K562 (cell line): ENCODE measurements at regions not wholly inside any gene's neighbourhood (a gene's known extent, or its start where the extent isn't known, plus 50 kb on each side); places are given as distances from the start of the nearest gene placed in this dataset.

Experiments used
- ATAC-seq: fragments of 200-7000 bp; cut with Tn5 transposase; 3 replicates; pipeline ENCODE4 v1.9.1; 2020; ENCODE audit warnings: moderate library complexity
- BruUV-seq: library from RNA; stranded (reverse); fragments of 400-500 nt; replicated peaks from 2 replicates; lab custom pipeline; 2021; lab: Mats Ljungman, UMichigan
- CTCF ChIA-PET: fragments of 300-600 bp; formaldehyde crosslinking; extraction: SDS; loops from one replicate; lab custom pipeline; 2021; ENCODE audit warnings: low intra/inter-chr PET ratio; lab: Yijun Ruan, JAX
- POLR2A ChIA-PET: fragments of 300-600, 350-650 bp; sonication (Branson Sonifier 250); formaldehyde crosslinking; extraction: SDS; loops from one replicate; lab custom pipeline; 2021; ENCODE audit warnings: antibody characterized with exemption, inconsistent platforms; lab: Yijun Ruan, JAX
- DNase-seq, 4 experiments: peaks; one replicate each; pipeline versions ENCODE4 v3.0.0 to v3.0.0-alpha.2; 2011 to 2018; ENCODE audit warnings: low spot score in 3 of 4, mixed read lengths in 3 of 4; ENCODE audit errors: extremely low read depth in 1 of 4
- FAIRE-seq: peaks from 2 replicates; lab custom pipeline; 2011; peaks lifted over from hg19 to GRCh38; lab: Jason Lieb, UNC
- H2AFZ ChIP-seq: 2 replicates; pipeline ENCODE4 v1.6.0; 2011; ENCODE audit warnings: low read depth, low read length, control low read depth, inconsistent platforms
- H3K27ac ChIP-seq: fragments of 200-600 bp; 3 replicates; pipeline ENCODE4 v1.8.0; 2011; ENCODE audit warnings: low read depth, mild to moderate bottlenecking, control low read depth, inconsistent platforms, low read length, moderate library complexity, mixed read lengths; ENCODE audit errors: extremely low read depth
- H3K27me3 ChIP-seq, 2 experiments: fragments of 300-600 bp in 1 of 2; 2 replicates in 1 of 2; 3 replicates in 1 of 2; pipeline versions ENCODE4 v1.6.0 to v1.8.0; 2011; ENCODE audit warnings: inconsistent platforms in 2 of 2, low read length in 2 of 2, mild to moderate bottlenecking in 1 of 2, mixed read lengths in 1 of 2, moderate library complexity in 1 of 2; ENCODE audit not compliant: control insufficient read depth in 2 of 2, insufficient read depth in 2 of 2
- H3K36me3 ChIP-seq: fragments of 300-600 bp; 3 replicates; pipeline ENCODE4 v1.8.0; 2011; ENCODE audit warnings: mild to moderate bottlenecking, low read length, inconsistent platforms; ENCODE audit not compliant: control insufficient read depth, insufficient read depth
- H3K4me1 ChIP-seq, 2 experiments: fragments of 200-600 bp in 1 of 2; replicated peaks in 1 of 2; 2 replicates in 1 of 2; 3 replicates in 1 of 2; pipeline versions ENCODE4 v1.5.1 to v1.8.0; 2011; ENCODE audit warnings: inconsistent platforms in 2 of 2, low read length in 2 of 2, mild to moderate bottlenecking in 1 of 2, mixed read lengths in 1 of 2, moderate library complexity in 1 of 2; ENCODE audit not compliant: control insufficient read depth in 2 of 2, insufficient read depth in 2 of 2
- H3K4me2 ChIP-seq: 2 replicates; pipeline ENCODE4 v1.6.1; 2011; ENCODE audit warnings: low read length, control low read depth, inconsistent platforms, mixed read lengths; ENCODE audit not compliant: insufficient read depth
- H3K4me3 ChIP-seq: fragments of 200-600 bp; sonication (generic), shearing (Covaris generic); 2 replicates; pipeline ENCODE4 v1.5.1; 2016; ENCODE audit warnings: control low read depth, inconsistent platforms
- H3K79me2 ChIP-seq: fragments of 200-600 bp; 3 replicates; pipeline ENCODE4 v1.8.0; 2011; ENCODE audit warnings: low read length, inconsistent platforms; ENCODE audit not compliant: control insufficient read depth, insufficient read depth
- H3K9ac ChIP-seq, 2 experiments: 2 replicates each; pipeline versions ENCODE4 v1.6.0 to v1.6.1; 2011; ENCODE audit warnings: low read depth in 2 of 2, low read length in 2 of 2, control low read depth in 1 of 2, inconsistent platforms in 1 of 2, mild to moderate bottlenecking in 1 of 2, mixed read lengths in 1 of 2; ENCODE audit not compliant: insufficient read depth in 1 of 2
- H3K9me1 ChIP-seq: one replicate; pipeline ENCODE4 v1.6.0; 2011; ENCODE audit warnings: inconsistent platforms, mild to moderate bottlenecking, low read length, moderate library complexity; ENCODE audit not compliant: control insufficient read depth, insufficient read depth
- H3K9me3 ChIP-seq: replicated peaks from 2 replicates; pipeline ENCODE4 v1.5.1; 2011; ENCODE audit warnings: low read depth, low read length, inconsistent platforms; ENCODE audit not compliant: control insufficient read depth, insufficient read depth
- H4K20me1 ChIP-seq: replicated peaks from 2 replicates; pipeline ENCODE4 v1.6.1; 2011; ENCODE audit warnings: low read length, inconsistent platforms, mixed read lengths; ENCODE audit not compliant: control insufficient read depth, insufficient read depth
- ADNP ChIP-seq: fragments of 200-800 bp; sonication (Bioruptor generic); IDR thresholded peaks from 2 replicates; pipeline ENCODE4 v1.6.1; 2016; ENCODE audit warnings: missing genetic modification characterization, missing compliant biosample characterization
- ARID2 ChIP-seq: fragments of 450-650 bp; IDR thresholded peaks from 2 replicates; pipeline ENCODE4 v1.6.1; 2017; ENCODE audit warnings: antibody characterized with exemption, mild to moderate bottlenecking
- BRD9 ChIP-seq: fragments of 450-650 bp; IDR thresholded peaks from 2 replicates; pipeline ENCODE4 v1.6.1; 2018; ENCODE audit warnings: low read depth; ENCODE audit not compliant: partially characterized antibody
- HDAC3 ChIP-seq: fragments of 450-650 bp; IDR thresholded peaks from 2 replicates; pipeline ENCODE4 v1.6.1; 2018; ENCODE audit warnings: borderline replicate concordance, mild to moderate bottlenecking, moderate library complexity; ENCODE audit not compliant: partially characterized antibody
- HDAC6 ChIP-seq: IDR thresholded peaks from 2 replicates; pipeline ENCODE4 v1.6.1; 2012; ENCODE audit warnings: low read depth, mild to moderate bottlenecking, control low read depth, inconsistent platforms, low read length, moderate library complexity
- IRF1 ChIP-seq: sonication (generic); formaldehyde crosslinking; IDR thresholded peaks from 2 replicates; pipeline ENCODE4 v1.8.0; 2022; ENCODE audit warnings: missing genetic modification reagents, mild to moderate bottlenecking, borderline replicate concordance
- JUND ChIP-seq, 2 experiments: IDR thresholded peaks; 2 replicates in 1 of 2; 3 replicates in 1 of 2; pipeline ENCODE4 v1.6.1; 2011; ENCODE audit warnings: borderline replicate concordance in 2 of 2, low read depth in 2 of 2, low read length in 2 of 2, improper control_type of control experiment in 1 of 2, missing biosample characterization in 1 of 2, missing genetic modification characterization in 1 of 2, missing genetic modification reagents in 1 of 2
- MAFG ChIP-seq: fragments of 450-650 bp; conservative IDR thresholded peaks from 2 replicates; pipeline ENCODE4 v1.6.1; 2016; ENCODE audit warnings: missing genetic modification characterization, missing compliant biosample characterization
- MEF2D ChIP-seq: conservative IDR thresholded peaks from 2 replicates; pipeline ENCODE4 v1.6.1; 2016; ENCODE audit warnings: low read depth, missing genetic modification characterization, missing compliant biosample characterization
- MYNN ChIP-seq, 2 experiments: sonication (generic); formaldehyde crosslinking in 1 of 2; IDR thresholded peaks; 2 replicates each; pipeline versions ENCODE4 v1.5.0 to v1.6.1; 2016 to 2020; ENCODE audit warnings: antibody characterized with exemption in 1 of 2, missing genetic modification reagents in 1 of 2
- NONO ChIP-seq, 2 experiments: fragments of 200-400 bp in 1 of 2; fragments of 450-650 bp in 1 of 2; formaldehyde crosslinking in 1 of 2; IDR thresholded peaks; 2 replicates each; pipeline ENCODE4 v1.6.1; 2017; ENCODE audit warnings: low read depth in 2 of 2, mild to moderate bottlenecking in 2 of 2, moderate library complexity in 2 of 2, low read length in 1 of 2
- TBL1XR1 ChIP-seq, 2 experiments: IDR thresholded peaks; 2 replicates each; pipeline ENCODE4 v1.6.1; 2012; ENCODE audit warnings: improper control_type of control experiment in 2 of 2, low read length in 2 of 2, mild to moderate bottlenecking in 1 of 2
- XRCC5 ChIP-seq: fragments of 200-400 bp; formaldehyde crosslinking; IDR thresholded peaks from 2 replicates; pipeline ENCODE4 v1.6.1; 2017; ENCODE audit warnings: low read depth, mild to moderate bottlenecking, low read length
- ZBTB12 ChIP-seq: fragments of 250-450 bp; sonication (Bioruptor Pico); IDR thresholded peaks from 2 replicates; pipeline ENCODE4 v1.4.0; 2020
- ZC3H11A ChIP-seq: IDR thresholded peaks from 2 replicates; pipeline ENCODE4 v1.6.1; 2012; ENCODE audit warnings: low read depth, low read length, improper control_type of control experiment
- ZNF280B ChIP-seq: fragments of 250-450 bp; sonication (Bioruptor Pico); IDR thresholded peaks from 2 replicates; pipeline ENCODE4 v1.5.1; 2021; ENCODE audit warnings: mild to moderate bottlenecking
- ZNF316 ChIP-seq: fragments of 450-650 bp; IDR thresholded peaks from 2 replicates; pipeline ENCODE4 v1.6.1; 2016
- ZNF347 ChIP-seq: fragments of 450-650 bp; formaldehyde crosslinking; IDR thresholded peaks from 2 replicates; pipeline ENCODE4 v1.4.0; 2020; ENCODE audit warnings: low read depth, mild to moderate bottlenecking, moderate library complexity
- ZNF644 ChIP-seq: fragments of 200-800 bp; sonication (Bioruptor generic); IDR thresholded peaks from 2 replicates; pipeline ENCODE4 v1.6.1; 2016; ENCODE audit warnings: low read depth, missing genetic modification characterization, missing compliant biosample characterization
- WGBS: fragments of 100-300 bp; shearing (Covaris generic); methylation state at CpG from one replicate; pipeline ENCODE4 v1.1.6; 2016; ENCODE audit warnings: low coverage, mixed read lengths; ENCODE audit not compliant: insufficient coverage; ENCODE audit errors: missing lambda C conversion rate; 5-methylcytosine and 5-hydroxymethylcytosine counted together
- in situ Hi-C: fragments of 300-500 bp; cut with MboI; formaldehyde crosslinking; loops from 4 replicates; pipeline ENCODE4 v1.15.0; 2018; ENCODE audit warnings: inconsistent platforms, mixed read lengths
- intact Hi-C: fragments of 100-400 bp; cut with micrococcal nuclease; formaldehyde crosslinking; loops from 2 replicates; pipeline ENCODE4 v1.14.2; 2022

- POLR2A ChIA-PET: no interaction called here
- Histone ChIP-seq H3K9me1 (no peaks in the 10 kb centered on the region), H4K20me1 (no peaks in the 10 kb centered on the region), H3K27me3 (no peaks in the 10 kb centered on the region), H3K4me1 (no peaks in the 10 kb centered on the region), H3K4me3 (no peak overlapping the region), H3K4me2 (no peak overlapping the region), H3K9me3 (no peaks in the 10 kb centered on the region), H3K36me3 (no peaks in the 10 kb centered on the region)
- intact Hi-C loops: no loop called here
- no peak for DNase-seq
- no peak for TF ChIP-seq HDAC3
- TF ChIP-seq ZBTB12 (CRISPR knock-in tag): no peak
- no peak for TF ChIP-seq MEF2D
- no peak for TF ChIP-seq HDAC6
- TF ChIP-seq XRCC5: no peak
- no peak for TF ChIP-seq MAFG
- TF ChIP-seq ARID2: no peak
- no peak for TF ChIP-seq BRD9
- no peak for TF ChIP-seq TBL1XR1 (IDR thresholded peaks at IDR 0.05; ENCODE audit: low read length in 2 of 2)
- TF ChIP-seq JUND (IDR thresholded peaks at IDR 0.05; ENCODE audit: borderline replicate concordance, low read depth, low read length): no peak
- TF ChIP-seq JUND (tag; IDR thresholded peaks at IDR 0.05; ENCODE audit: borderline replicate concordance, low read depth, low read length): no peak
- no peak for TF ChIP-seq MYNN (IDR thresholded peaks at IDR 0.05)
- TF ChIP-seq MYNN (CRISPR knock-in tag; IDR thresholded peaks at IDR 0.05): no peak
- TF ChIP-seq IRF1 (CRISPR knock-in tag): no peak
- TF ChIP-seq ZNF316: no peak
- TF ChIP-seq ZNF280B (CRISPR knock-in tag): no peak
- no peak for TF ChIP-seq ZNF347 (CRISPR knock-in tag)
- no peak for TF ChIP-seq ZNF644 (tag)
- TF ChIP-seq NONO (IDR thresholded peaks at IDR 0.05; ENCODE audit: low read depth in 2 of 2, low read length in 1 of 2): no peak
- TF ChIP-seq ZC3H11A: no peak
- no peak for TF ChIP-seq ADNP
- TF ChIP-seq, all 486 proteins: peak for 0
- no peak overlapping the region for H3K27ac ChIP-seq
- FAIRE-seq (no peak), ATAC-seq (no peak)
- WGBS: 9% methylated on average over 1 of the region's 1 CpG
- in situ Hi-C loops: no loop called here
- no peak overlapping the region for H2AFZ ChIP-seq
- BruUV-seq: no TSS peak
- H3K9ac ChIP-seq: no peak overlapping the region
- CTCF ChIA-PET: no interaction called here
- H3K79me2 ChIP-seq: no peaks in the 10 kb centered on the region
These were observed 85.0 kb upstream of the CBLB start for GRCh38 chr3:105953831-105954230.
